Head of caudate nucleus (tissue), 42 donors: ENCODE measurements at regions not wholly inside any gene's neighbourhood (a gene's known extent, or its start where the extent isn't known, plus 50 kb on each side); places are given as distances from the start of the nearest gene placed in this dataset.

Experiments
- DNase-seq, 42 donors: peaks; one replicate each; pipeline versions ENCODE4 v3.0.0 to v3.0.0-alpha.2; 2020 to 2021; ENCODE audit warnings: mixed read lengths in 7 of 42
- intact Hi-C: fragments of 100-400 bp; cut with DNase I; formaldehyde crosslinking; loops from one replicate; pipeline ENCODE4 v1.15.0; 2022

DNA sequence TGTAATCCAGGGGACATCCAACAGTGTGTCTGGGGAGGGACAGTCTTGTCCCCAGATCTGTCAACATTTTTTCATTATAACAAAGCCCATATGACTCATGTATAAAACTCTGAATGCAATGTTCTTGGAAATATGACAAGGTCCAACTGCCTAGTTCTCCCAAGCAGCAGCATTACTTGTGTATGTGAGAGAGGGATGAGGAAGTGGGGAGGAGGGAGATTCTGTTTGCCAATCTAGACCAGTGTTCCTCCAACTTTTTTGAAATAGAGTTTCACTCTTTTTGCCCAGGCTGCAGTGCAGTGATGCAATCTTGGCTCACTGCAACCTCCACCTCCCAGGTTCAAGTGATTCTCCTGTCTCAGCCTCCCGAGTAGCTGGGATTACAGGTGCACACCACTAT is 394.8 kb downstream of the DHX35 start:
- intact Hi-C loops, result no loop called here

GRCh38 chr20:39349240-39349639 is 387.1 kb downstream of the DHX35 start:
- no peak for DNase-seq
- intact Hi-C loops, result no loop called here

More for the DNA sequence above, 394.8 kb downstream of the DHX35 start:
- no peak for DNase-seq

DNA sequence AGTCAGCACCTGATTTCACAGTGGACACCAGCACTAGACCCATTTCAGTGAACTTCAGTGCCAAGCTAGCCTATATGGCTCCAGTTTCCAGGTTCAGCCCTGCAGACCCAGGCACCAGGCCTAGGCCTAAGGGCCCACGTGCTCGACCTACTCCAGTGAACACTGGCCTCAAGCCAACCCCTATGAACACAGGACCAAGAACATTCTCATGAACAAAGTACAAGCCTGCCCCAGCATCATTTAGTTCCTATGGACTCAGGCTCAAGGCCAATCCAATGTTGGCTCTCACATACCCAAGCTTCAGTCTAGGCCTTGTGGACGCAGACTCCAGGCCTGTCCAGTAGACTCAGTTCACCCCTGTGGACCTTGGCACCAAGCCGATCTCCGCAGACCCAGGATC is 385.5 kb downstream of the DHX35 start:
- DNase-seq, result no peak
- intact Hi-C loops, result no loop called here

DNA sequence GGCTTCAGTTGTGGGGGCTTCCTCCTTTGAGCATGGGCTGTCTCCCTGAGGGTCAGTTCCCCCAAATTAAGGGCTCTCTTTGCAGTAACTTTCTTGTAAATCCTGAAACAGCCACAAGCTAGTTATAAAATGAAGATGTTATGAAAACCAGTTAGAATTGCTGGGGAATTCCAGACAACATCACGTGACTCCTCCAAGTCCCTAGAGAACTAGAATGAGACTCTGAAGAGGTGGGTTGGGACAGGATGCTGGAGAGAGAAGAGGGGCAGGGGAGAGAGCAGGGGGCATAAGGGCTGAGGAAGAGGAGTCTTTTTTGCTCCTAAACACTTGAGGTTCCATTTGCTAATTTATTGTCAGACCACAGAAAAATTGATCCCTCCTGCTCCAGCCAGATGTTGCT is 380.3 kb downstream of the DHX35 start:
- intact Hi-C loops, result no loop called here
- no peak for DNase-seq

DNA sequence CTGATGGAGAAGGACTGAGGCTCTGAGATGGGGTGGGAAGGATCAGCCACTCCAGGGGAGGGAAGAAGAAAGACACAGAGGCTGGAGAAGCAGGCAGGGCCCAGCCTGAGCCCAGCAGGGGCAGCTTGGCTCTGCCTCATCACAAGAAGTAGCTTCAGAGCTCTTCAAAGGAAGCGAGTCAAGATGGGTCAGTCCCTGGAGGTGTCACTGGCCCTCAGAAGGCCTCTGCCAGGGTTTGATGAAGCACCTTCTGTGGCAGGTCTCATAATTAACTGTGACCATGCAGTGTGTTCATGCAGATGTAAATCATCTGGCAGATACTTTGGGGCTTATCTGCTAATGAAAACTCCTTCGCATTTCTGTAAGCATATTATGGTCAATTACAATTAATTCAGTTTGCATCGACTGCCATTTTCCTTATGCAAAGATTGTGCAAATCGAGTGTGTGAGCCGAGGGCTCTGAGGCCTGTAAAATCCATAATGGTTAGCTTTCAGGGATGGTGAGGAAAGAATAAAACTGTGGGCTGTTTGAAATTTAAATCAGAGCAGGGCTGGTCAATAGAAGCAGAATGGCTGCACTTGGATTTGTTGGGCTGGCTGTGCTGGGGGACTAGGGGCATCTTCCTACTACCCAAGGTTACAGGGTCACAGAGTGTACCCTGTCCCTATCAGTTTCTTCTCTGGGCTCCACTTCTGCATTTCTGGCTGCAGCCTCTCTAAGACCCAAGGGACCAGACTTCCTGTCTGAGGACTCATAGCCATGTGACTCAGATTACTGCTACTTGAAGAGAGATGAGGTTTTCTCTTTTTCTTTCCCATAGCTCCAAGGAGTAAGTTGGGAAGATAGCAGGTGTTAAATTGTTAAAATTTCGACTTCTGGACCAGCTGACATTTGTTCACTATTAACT is 376.6 kb downstream of the DHX35 start:
- intact Hi-C loops, result no loop called here
- peak in 15 of 42 donors; percentile 6 to 54 (median 16) for DNase-seq

- intact Hi-C loops, result no loop called here
- no peak for DNase-seq
Measured at GRCh38 chr20:39333211-39333610, 371.1 kb downstream of the DHX35 start.

GRCh38 chr20:39328347-39328746 is 366.2 kb downstream of the DHX35 start:
- intact Hi-C loops, result no loop called here

DNA sequence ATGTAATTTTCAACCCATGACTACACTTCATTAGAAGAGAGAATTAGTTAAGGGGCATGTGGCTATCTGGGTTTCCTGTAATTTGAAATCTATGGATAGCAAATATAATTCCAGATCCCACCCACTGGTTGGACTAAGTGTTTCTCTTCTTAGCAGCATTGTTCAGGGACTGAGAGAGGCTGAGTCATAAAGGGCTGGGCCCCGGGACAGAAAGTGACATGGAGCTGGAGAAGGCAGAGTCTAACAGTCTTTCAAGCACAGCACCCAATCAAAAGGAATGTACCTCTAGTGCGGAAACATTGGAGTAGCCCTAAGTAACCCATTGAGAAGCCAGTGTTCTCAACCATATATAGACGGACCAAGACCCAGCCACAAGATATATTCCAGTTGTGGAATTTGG is 363.9 kb downstream of the DHX35 start:
- intact Hi-C loops, result no loop called here
- DNase-seq, result no peak

More at GRCh38 chr20:39328347-39328746, 366.2 kb downstream of the DHX35 start:
- no peak for DNase-seq

DNA sequence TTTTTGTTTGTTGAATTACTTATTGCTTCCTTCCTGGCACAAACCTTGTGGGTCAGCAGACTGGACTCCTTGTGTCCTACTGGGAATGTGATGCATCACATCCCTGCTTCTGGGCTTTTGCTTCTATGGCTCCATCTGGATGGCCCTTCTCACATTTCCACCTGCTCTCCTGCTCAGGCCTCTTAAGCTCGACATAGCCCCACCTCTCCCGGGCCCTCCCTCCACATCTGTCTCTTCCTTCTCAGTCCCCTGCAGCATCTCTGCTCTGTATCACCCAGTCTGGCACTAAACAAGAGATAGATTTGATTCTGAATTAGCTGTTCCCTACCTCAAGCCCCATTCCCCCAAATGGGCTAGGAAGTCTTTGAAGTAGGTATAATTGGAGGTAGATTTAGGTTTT is 356.8 kb downstream of the DHX35 start:
- DNase-seq, result no peak
- intact Hi-C loops, result no loop called here

- intact Hi-C loops, result no loop called here
- DNase-seq, result no peak
Measured at GRCh38 chr20:39312676-39313075, 350.5 kb downstream of the DHX35 start.

GRCh38 chr20:39311851-39312506 is 349.8 kb downstream of the DHX35 start:
- intact Hi-C loops, result no loop called here
- peak in 35 of 42 donors; percentile 5 to 78 (median 45) for DNase-seq

GRCh38 chr20:39310363-39310995 is 348.3 kb downstream of the DHX35 start:
- intact Hi-C loops, result no loop called here
- peak in 4 of 42 donors; percentile 2 to 28 (median 14) for DNase-seq

DNA sequence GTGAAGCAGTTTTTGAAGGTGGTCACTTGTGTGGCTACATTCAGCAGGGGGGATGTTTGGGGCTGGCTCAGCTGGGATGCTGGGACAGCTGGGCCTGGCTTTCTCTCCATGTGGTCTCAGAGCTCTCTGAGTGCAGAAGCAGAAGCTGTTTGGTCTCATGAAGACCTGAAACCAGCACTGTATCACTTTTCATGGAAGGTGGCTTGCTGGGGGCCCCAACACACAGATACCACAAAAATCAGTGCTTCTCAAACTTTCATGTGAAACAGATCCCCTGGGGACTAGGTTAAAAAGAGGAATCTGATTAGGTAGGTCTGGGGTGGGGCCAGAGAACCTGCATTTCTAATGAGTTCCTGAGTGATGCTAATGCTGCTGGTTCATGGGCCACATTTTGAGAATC is 347.3 kb downstream of the DHX35 start:
- DNase-seq, result no peak
- intact Hi-C loops, result no loop called here

DNA sequence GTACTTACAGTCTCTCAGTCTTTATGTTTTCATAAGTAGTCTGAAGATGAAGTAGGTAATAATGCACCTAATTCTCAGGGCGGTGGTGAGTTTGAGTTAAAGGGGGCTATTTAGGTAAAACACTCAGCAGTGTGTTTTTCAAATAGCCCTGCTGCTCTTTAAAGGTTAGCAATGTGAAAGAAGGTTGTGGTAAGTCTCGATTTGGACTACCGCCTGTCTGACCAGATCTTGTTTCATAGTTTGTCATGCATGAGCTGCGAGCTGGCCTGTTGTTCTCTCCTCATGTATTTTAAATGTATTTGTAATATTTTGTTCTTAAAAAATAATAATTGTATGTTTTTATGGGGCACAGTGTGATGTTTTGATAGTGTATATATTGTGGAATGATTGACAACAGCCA is 340.2 kb downstream of the DHX35 start:
- DNase-seq, result no peak
- intact Hi-C loops, result no loop called here

DNA sequence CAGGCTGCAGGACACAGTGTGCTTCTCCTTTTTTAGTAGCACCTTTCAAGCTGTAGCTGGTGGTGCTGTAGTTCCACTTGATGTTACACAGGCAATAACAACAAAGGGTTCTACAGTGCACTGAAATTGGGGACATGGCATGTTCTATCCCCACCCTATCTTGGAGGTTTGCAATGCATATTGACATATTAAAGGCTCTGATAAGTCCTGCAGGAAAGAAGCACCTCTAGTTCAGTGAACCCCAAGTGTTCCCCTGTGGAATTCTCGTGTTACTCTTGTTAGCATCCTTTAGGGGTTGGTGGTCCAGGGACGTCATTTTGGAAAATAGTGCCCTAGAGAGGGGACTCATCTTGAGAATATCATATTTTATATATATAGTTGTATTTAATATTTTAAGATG is 337.6 kb downstream of the DHX35 start:
- DNase-seq, result no peak
- intact Hi-C loops, result no loop called here

- intact Hi-C loops, result no loop called here
- DNase-seq, result peak in 4 of 42 donors; percentile 11 to 43 (median 24)
Measured at GRCh38 chr20:39298571-39299506, 336.7 kb downstream of the DHX35 start.

- intact Hi-C loops, result no loop called here
- DNase-seq, result peak in 32 of 42 donors; percentile 10 to 73 (median 46)
Measured at GRCh38 chr20:39298121-39298520, 336.0 kb downstream of the DHX35 start.

DNA sequence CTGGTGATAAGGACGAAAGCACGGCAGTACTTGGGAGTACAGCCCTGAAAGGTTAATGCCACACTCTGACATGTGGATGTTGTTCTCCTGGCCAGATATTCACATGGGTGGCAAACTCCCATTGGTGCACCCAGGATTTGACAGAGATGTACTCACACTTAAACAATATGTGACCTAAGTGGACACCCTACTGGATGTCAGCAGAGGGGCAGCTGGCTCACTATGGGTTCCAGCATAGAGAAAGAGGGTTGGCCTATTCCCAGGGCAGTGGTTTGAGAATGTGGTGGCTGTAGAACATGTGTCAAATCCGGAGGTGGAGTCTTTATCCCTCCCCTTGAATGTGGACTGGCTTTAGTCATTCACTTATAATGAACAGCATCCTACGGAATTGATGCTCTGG is 333.2 kb downstream of the DHX35 start:
- intact Hi-C loops, result no loop called here
- DNase-seq, result no peak

GRCh38 chr20:39294137-39294725 is 332.1 kb downstream of the DHX35 start:
- DNase-seq, result no peak
- intact Hi-C loops, result no loop called here
